ENCODE measurements at regions not wholly inside any gene's neighbourhood (a gene's known extent, or its start where the extent isn't known, plus 50 kb on each side); places are given as distances from the start of the nearest gene placed in this dataset.
"Not testable (repeated sequence)": the region's sequence is repeated elsewhere in the genome, so short reads cannot be mapped to it uniquely, and the experiment has no call there.

GRCh38 chr4:19033816-19034733, 1012.5 kb upstream of the LCORL start:
- no peaks in the 10 kb centered on the region for H3K36me3 ChIP-seq (ENCODE audit: insufficient read depth, low read depth, low read length)

GRCh38 chr4:19030536-19030935, 1009.0 kb upstream of the LCORL start:
- Histone ChIP-seq H3K4me3 (ENCODE audit: low read length) (no peak overlapping the region), H3K9ac (ENCODE audit: low read depth, low read length) (no peak overlapping the region), H3K27me3 (ENCODE audit: insufficient read depth, low read length) (no peaks in the 10 kb centered on the region), H3K27ac (ENCODE audit: low read length) (no peak overlapping the region), H3K4me1 (ENCODE audit: insufficient read depth, low read length) (no peaks in the 10 kb centered on the region; the same call in 1 of the 2 replicates), H3K9me3 (ENCODE audit: insufficient read depth, low read depth, low read length) (no peaks in the 10 kb centered on the region), H3K36me3 (ENCODE audit: insufficient read depth, low read depth, low read length) (no peaks in the 10 kb centered on the region)

More at GRCh38 chr4:19033816-19034733, 1012.5 kb upstream of the LCORL start:
- H3K9me3 ChIP-seq (ENCODE audit: insufficient read depth, low read depth, low read length): no peaks in the 10 kb centered on the region
- no peaks in the 10 kb centered on the region for H3K27me3 ChIP-seq (ENCODE audit: insufficient read depth, low read length)
- H3K9ac ChIP-seq (ENCODE audit: low read depth, low read length): no peak overlapping the region
- H3K4me3 ChIP-seq (ENCODE audit: low read length): no peak overlapping the region
- H3K27ac ChIP-seq (ENCODE audit: low read length): no peak overlapping the region
- no peaks in the 10 kb centered on the region; the same call in 1 of the 2 replicates for H3K4me1 ChIP-seq (ENCODE audit: insufficient read depth, low read length)

GRCh38 chr4:19030048-19030447, 1008.5 kb upstream of the LCORL start:
- Histone ChIP-seq H3K36me3 (ENCODE audit: insufficient read depth, low read depth, low read length) (no peaks in the 10 kb centered on the region), H3K4me3 (ENCODE audit: low read length) (no peak overlapping the region)

GRCh38 chr4:19026281-19026680, 1004.7 kb upstream of the LCORL start:
- Histone ChIP-seq H3K27ac (ENCODE audit: low read length) (no peak overlapping the region), H3K4me3 (ENCODE audit: low read length) (no peak overlapping the region), H3K9ac (ENCODE audit: low read depth, low read length) (no peak overlapping the region)

More at GRCh38 chr4:19030048-19030447, 1008.5 kb upstream of the LCORL start:
- Histone ChIP-seq H3K9ac (ENCODE audit: low read depth, low read length) (no peak overlapping the region), H3K27me3 (ENCODE audit: insufficient read depth, low read length) (no peaks in the 10 kb centered on the region), H3K27ac (ENCODE audit: low read length) (no peak overlapping the region), H3K4me1 (ENCODE audit: insufficient read depth, low read length) (no peaks in the 10 kb centered on the region; the same call in 1 of the 2 replicates), H3K9me3 (ENCODE audit: insufficient read depth, low read depth, low read length) (no peaks in the 10 kb centered on the region)

GRCh38 chr4:19025031-19025430, 1003.5 kb upstream of the LCORL start:
- Histone ChIP-seq H3K27me3 (ENCODE audit: insufficient read depth, low read length) (no peaks in the 10 kb centered on the region), H3K27ac (ENCODE audit: low read length) (no peak overlapping the region), H3K9me3 (ENCODE audit: insufficient read depth, low read depth, low read length) (no peaks in the 10 kb centered on the region), H3K36me3 (ENCODE audit: insufficient read depth, low read depth, low read length) (no peaks in the 10 kb centered on the region), H3K4me3 (ENCODE audit: low read length) (no peak overlapping the region), H3K9ac (ENCODE audit: low read depth, low read length) (no peak overlapping the region), H3K4me1 (ENCODE audit: insufficient read depth, low read length) (no peaks in the 10 kb centered on the region)

More at GRCh38 chr4:19026281-19026680, 1004.7 kb upstream of the LCORL start:
- no peaks in the 10 kb centered on the region for H3K9me3 ChIP-seq (ENCODE audit: insufficient read depth, low read depth, low read length)
- no peaks in the 10 kb centered on the region for H3K4me1 ChIP-seq (ENCODE audit: insufficient read depth, low read length)
- no peaks in the 10 kb centered on the region for H3K27me3 ChIP-seq (ENCODE audit: insufficient read depth, low read length)
- no peaks in the 10 kb centered on the region for H3K36me3 ChIP-seq (ENCODE audit: insufficient read depth, low read depth, low read length)

- no peak overlapping the region for H3K4me3 ChIP-seq (ENCODE audit: low read length)
- no peaks in the 10 kb centered on the region for H3K4me1 ChIP-seq (ENCODE audit: insufficient read depth, low read length)
- no peaks in the 10 kb centered on the region for H3K36me3 ChIP-seq (ENCODE audit: insufficient read depth, low read depth, low read length)
- no peak overlapping the region for H3K27ac ChIP-seq (ENCODE audit: low read length)
- no peaks in the 10 kb centered on the region for H3K27me3 ChIP-seq (ENCODE audit: insufficient read depth, low read length)
- H3K9ac ChIP-seq (ENCODE audit: low read depth, low read length): no peak overlapping the region
- H3K9me3 ChIP-seq (ENCODE audit: insufficient read depth, low read depth, low read length): no peaks in the 10 kb centered on the region
Observed at GRCh38 chr4:19024047-19024446, 1002.5 kb upstream of the LCORL start.

GRCh38 chr4:19021617-19022016, 1000.1 kb upstream of the LCORL start:
- H3K4me3 ChIP-seq (ENCODE audit: low read length): no peak overlapping the region
- no peaks in the 10 kb centered on the region for H3K9me3 ChIP-seq (ENCODE audit: insufficient read depth, low read depth, low read length)
- no peak overlapping the region for H3K27ac ChIP-seq (ENCODE audit: low read length)
- no peak overlapping the region for H3K9ac ChIP-seq (ENCODE audit: low read depth, low read length)
- H3K4me1 ChIP-seq (ENCODE audit: insufficient read depth, low read length): no peaks in the 10 kb centered on the region
- H3K36me3 ChIP-seq (ENCODE audit: insufficient read depth, low read depth, low read length): no peaks in the 10 kb centered on the region
- H3K27me3 ChIP-seq (ENCODE audit: insufficient read depth, low read length): no peaks in the 10 kb centered on the region

- H3K9ac ChIP-seq (ENCODE audit: low read depth, low read length); H3K4me3 ChIP-seq (ENCODE audit: low read length); H3K4me1 ChIP-seq (ENCODE audit: insufficient read depth, low read length); H3K36me3 ChIP-seq (ENCODE audit: insufficient read depth, low read depth, low read length); H3K9me3 ChIP-seq (ENCODE audit: insufficient read depth, low read depth, low read length); H3K27ac ChIP-seq (ENCODE audit: low read length); H3K27me3 ChIP-seq (ENCODE audit: insufficient read depth, low read length): not testable (repeated sequence)
Observed at GRCh38 chr4:19016550-19016949, 995.0 kb upstream of the LCORL start.

GRCh38 chr4:19014594-19014993, 993.0 kb upstream of the LCORL start:
- Histone ChIP-seq H3K27me3 (ENCODE audit: insufficient read depth, low read length) (no peaks in the 10 kb centered on the region), H3K4me1 (ENCODE audit: insufficient read depth, low read length) (peaks cover 13% of the 10 kb centered on the region; the same call in 1 of the 2 replicates), H3K36me3 (ENCODE audit: insufficient read depth, low read depth, low read length) (no peaks in the 10 kb centered on the region), H3K9me3 (ENCODE audit: insufficient read depth, low read depth, low read length) (no peaks in the 10 kb centered on the region), H3K4me3 (ENCODE audit: low read length) (no peak overlapping the region), H3K9ac (ENCODE audit: low read depth, low read length) (no peak overlapping the region), H3K27ac (ENCODE audit: low read length) (no peak overlapping the region)

- no peaks in the 10 kb centered on the region for H3K9me3 ChIP-seq (ENCODE audit: insufficient read depth, low read depth, low read length)
- peaks cover 13% of the 10 kb centered on the region; the same call in 1 of the 2 replicates for H3K4me1 ChIP-seq (ENCODE audit: insufficient read depth, low read length)
- no peak overlapping the region for H3K4me3 ChIP-seq (ENCODE audit: low read length)
- H3K27me3 ChIP-seq (ENCODE audit: insufficient read depth, low read length): no peaks in the 10 kb centered on the region
- no peak overlapping the region for H3K27ac ChIP-seq (ENCODE audit: low read length)
- no peak overlapping the region for H3K9ac ChIP-seq (ENCODE audit: low read depth, low read length)
- H3K36me3 ChIP-seq (ENCODE audit: insufficient read depth, low read depth, low read length): no peaks in the 10 kb centered on the region
Observed at GRCh38 chr4:19010761-19011160, 989.2 kb upstream of the LCORL start.

GRCh38 chr4:19009881-19010280, 988.3 kb upstream of the LCORL start:
- Histone ChIP-seq H3K27me3 (ENCODE audit: insufficient read depth, low read length) (no peaks in the 10 kb centered on the region), H3K36me3 (ENCODE audit: insufficient read depth, low read depth, low read length) (no peaks in the 10 kb centered on the region), H3K9ac (ENCODE audit: low read depth, low read length) (no peak overlapping the region), H3K4me3 (ENCODE audit: low read length) (no peak overlapping the region), H3K9me3 (ENCODE audit: insufficient read depth, low read depth, low read length) (no peaks in the 10 kb centered on the region), H3K27ac (ENCODE audit: low read length) (no peak overlapping the region), H3K4me1 (ENCODE audit: insufficient read depth, low read length) (peaks cover 13% of the 10 kb centered on the region; the same call in 1 of the 2 replicates)

GRCh38 chr4:19005211-19005610, 983.7 kb upstream of the LCORL start:
- Histone ChIP-seq H3K27me3 (ENCODE audit: insufficient read depth, low read length) (no peaks in the 10 kb centered on the region), H3K27ac (ENCODE audit: low read length) (no peak overlapping the region), H3K9me3 (ENCODE audit: insufficient read depth, low read depth, low read length) (peaks cover 16% of the 10 kb centered on the region), H3K4me1 (ENCODE audit: insufficient read depth, low read length) (peaks cover 1% of the 10 kb centered on the region; the same call in 1 of the 2 replicates), H3K4me3 (ENCODE audit: low read length) (no peak overlapping the region), H3K9ac (ENCODE audit: low read depth, low read length) (no peak overlapping the region), H3K36me3 (ENCODE audit: insufficient read depth, low read depth, low read length) (no peaks in the 10 kb centered on the region)
